Astrocyte of the cerebellum (primary cell): ENCODE measurements at regions not wholly inside any gene's neighbourhood (a gene's known extent, or its start where the extent isn't known, plus 50 kb on each side); places are given as distances from the start of the nearest gene placed in this dataset.

Experiments used
- DNase-seq: peaks from one replicate; pipeline ENCODE4 v3.0.0-alpha.2; 2011; ENCODE audit warnings: low read depth
- H3K4me3 ChIP-seq: 2 replicates; pipeline ENCODE4 v1.5.1; 2011; ENCODE audit warnings: mild to moderate bottlenecking, low read depth, low read length, moderate library complexity
- CTCF ChIP-seq: IDR thresholded peaks from 2 replicates; pipeline ENCODE4 v1.5.1; 2012; ENCODE audit warnings: low read length, low read depth, moderate library complexity, mild to moderate bottlenecking; ENCODE audit errors: missing control alignments
- in situ Hi-C: cut with HindIII; loops from 2 replicates; pipeline ENCODE4 v1.10.0; 2017; ENCODE audit warnings: low sequenced_read_pairs

GRCh38 chr11:98967005-98967404, 53.7 kb upstream of the CNTN5 start:
- DNase-seq, result no peak
- no peak overlapping the region for H3K4me3 ChIP-seq
- no peak for TF ChIP-seq CTCF
- in situ Hi-C loops, result no loop called here
